ENCODE measurements at regions not wholly inside any gene's neighbourhood (a gene's known extent, or its start where the extent isn't known, plus 50 kb on each side); places are given as distances from the start of the nearest gene placed in this dataset.
A peak's percentile ranks its signal among the peaks of the same experiment; 100 is the strongest.

DNA sequence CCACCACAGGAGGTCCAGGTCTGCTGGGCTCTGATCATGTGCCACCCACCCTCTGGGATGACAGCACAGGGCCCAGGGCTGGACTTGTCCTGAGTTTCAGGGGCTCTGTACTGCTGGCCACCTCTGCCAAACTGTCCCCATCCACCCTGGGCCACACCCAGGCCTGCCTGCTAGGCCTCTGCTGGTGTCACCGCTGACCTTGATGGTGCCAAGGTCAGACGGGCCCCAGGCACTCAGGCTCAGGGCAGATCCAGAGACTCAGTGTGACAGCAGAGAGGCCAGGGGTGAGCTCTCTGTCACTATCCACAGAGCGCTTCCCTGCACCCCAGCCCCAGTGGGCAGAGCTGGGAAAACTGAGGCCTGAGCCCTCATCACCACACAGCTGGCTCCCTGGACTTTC lies 75.6 kb downstream of the RMI2 start:
- DNase-seq (ENCODE audit: low spot score): no peak
- Mint-ChIP-seq H3K4me3 (ENCODE audit: unreplicated experiment) (no peak overlapping the region), H3K27ac (ENCODE audit: unreplicated experiment) (no peak overlapping the region), H3K27me3 (ENCODE audit: unreplicated experiment) (peaks cover 1% of the 10 kb centered on the region), H3K4me1 (ENCODE audit: unreplicated experiment) (peaks cover 12% of the 10 kb centered on the region), H3K36me3 (ENCODE audit: low read depth, unreplicated experiment) (no peaks in the 10 kb centered on the region), H3K9me3 (ENCODE audit: unreplicated experiment) (no peaks in the 10 kb centered on the region)
- TF ChIP-seq, protein P1, sequence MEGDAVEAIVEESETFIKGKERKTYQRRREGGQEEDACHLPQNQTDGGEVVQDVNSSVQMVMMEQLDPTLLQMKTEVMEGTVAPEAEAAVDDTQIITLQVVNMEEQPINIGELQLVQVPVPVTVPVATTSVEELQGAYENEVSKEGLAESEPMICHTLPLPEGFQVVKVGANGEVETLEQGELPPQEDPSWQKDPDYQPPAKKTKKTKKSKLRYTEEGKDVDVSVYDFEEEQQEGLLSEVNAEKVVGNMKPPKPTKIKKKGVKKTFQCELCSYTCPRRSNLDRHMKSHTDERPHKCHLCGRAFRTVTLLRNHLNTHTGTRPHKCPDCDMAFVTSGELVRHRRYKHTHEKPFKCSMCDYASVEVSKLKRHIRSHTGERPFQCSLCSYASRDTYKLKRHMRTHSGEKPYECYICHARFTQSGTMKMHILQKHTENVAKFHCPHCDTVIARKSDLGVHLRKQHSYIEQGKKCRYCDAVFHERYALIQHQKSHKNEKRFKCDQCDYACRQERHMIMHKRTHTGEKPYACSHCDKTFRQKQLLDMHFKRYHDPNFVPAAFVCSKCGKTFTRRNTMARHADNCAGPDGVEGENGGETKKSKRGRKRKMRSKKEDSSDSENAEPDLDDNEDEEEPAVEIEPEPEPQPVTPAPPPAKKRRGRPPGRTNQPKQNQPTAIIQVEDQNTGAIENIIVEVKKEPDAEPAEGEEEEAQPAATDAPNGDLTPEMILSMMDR (IDR thresholded peaks at IDR 0.05; ENCODE audit: unreplicated experiment): no peak

DNA sequence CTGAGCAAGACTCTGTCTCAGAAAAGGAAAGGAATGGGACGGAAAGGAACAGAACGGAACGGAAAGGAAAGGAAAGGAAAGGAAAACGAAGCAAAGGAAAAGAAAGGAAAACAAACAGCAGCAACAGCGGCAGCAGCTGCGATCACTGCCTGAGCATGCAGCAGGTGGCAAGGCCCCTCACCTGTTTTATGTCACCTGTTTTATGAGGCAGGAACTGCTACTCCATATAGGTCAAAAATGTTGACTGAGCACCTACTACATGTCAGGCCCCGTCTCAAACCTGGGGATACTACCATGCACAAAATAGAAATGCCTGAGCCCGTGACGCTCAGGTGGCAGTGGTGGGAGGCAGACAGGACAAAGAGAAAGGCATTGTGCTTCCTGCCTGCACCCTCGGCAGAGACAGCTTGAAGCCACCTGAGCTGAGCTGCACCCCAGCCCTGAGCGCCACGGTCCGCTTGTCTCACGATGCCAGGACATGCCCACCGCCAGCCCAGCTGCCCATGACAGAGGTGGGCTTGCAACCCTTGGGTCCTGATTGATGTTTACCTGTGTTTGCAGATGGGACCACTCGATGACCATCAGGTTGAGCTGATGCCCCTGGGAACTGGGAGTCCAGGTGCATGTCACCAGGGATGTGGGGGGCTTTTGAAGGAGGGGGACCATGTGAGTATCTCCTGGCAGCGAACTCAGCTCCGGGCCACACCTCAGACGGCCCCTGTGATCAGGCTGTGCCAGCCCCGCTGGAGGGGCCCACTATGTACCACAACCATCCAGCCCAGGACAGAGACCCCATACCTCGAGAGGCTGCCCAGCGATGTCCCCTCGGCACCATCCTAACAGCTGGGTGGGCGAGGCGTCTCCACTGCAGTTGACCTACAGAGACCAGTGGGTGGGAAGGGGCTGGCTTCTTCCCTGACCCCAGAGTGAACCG lies 77.4 kb downstream of the RMI2 start:
- Mint-ChIP-seq H3K4me1 (ENCODE audit: unreplicated experiment) (peaks cover 12% of the 10 kb centered on the region), H3K4me3 (ENCODE audit: unreplicated experiment) (peak overlapping the region; percentile 37), H3K27me3 (ENCODE audit: unreplicated experiment) (peaks cover 1% of the 10 kb centered on the region), H3K9me3 (ENCODE audit: unreplicated experiment) (no peaks in the 10 kb centered on the region), H3K36me3 (ENCODE audit: low read depth, unreplicated experiment) (no peaks in the 10 kb centered on the region), H3K27ac (ENCODE audit: unreplicated experiment) (no peak overlapping the region)
- no peak for DNase-seq (ENCODE audit: low spot score)
- TF ChIP-seq, protein P1 (IDR thresholded peaks at IDR 0.05; ENCODE audit: unreplicated experiment): no peak

DNA sequence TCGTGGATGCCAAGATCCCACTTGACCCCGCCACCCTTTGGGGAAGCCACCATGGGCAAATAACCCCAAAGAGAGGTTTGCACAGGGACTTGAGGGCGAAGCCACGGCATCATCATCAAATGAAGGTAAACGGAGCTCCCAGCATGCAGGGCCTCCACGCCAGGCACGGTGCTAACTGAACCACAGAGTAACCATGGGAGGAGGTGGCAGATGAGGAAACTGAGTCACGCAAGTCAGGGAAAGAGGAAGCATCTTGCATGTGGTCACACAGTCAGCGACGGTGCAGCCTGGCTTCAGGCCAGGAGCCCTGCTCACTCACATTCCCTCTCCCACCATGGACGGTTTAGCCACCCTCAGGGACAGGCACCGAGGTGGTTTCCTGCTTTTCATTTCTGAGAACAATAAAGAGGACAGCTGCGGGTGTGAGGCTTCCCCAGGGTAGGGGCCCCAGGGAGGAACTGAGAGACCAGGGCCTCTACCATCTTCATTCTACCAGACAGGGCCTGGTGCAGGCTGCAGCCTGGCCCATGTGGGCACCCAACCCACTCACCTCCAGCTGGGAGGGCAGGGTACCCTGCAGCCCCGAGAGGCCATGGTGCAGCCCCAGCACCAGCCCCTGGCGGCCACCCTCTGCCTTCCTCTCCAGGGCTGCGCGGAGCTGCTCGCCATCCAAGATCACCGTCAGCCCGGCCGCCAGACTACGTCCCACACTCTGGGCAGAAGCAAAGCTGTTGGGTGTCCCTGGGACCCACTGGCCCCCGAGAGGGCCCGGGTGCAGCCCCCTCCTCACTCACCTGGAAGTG lies 78.3 kb downstream of the RMI2 start:
- TF ChIP-seq, protein P1 (IDR thresholded peaks at IDR 0.05; ENCODE audit: unreplicated experiment): no peak
- H3K36me3 Mint-ChIP-seq (ENCODE audit: low read depth, unreplicated experiment): no peaks in the 10 kb centered on the region
- peaks cover 1% of the 10 kb centered on the region for H3K27me3 Mint-ChIP-seq (ENCODE audit: unreplicated experiment)
- no peak for DNase-seq (ENCODE audit: low spot score)
- H3K27ac Mint-ChIP-seq (ENCODE audit: unreplicated experiment): no peak overlapping the region
- no peaks in the 10 kb centered on the region for H3K9me3 Mint-ChIP-seq (ENCODE audit: unreplicated experiment)
- H3K4me1 Mint-ChIP-seq (ENCODE audit: unreplicated experiment): peaks cover 12% of the 10 kb centered on the region
- no peak overlapping the region for H3K4me3 Mint-ChIP-seq (ENCODE audit: unreplicated experiment)

DNA sequence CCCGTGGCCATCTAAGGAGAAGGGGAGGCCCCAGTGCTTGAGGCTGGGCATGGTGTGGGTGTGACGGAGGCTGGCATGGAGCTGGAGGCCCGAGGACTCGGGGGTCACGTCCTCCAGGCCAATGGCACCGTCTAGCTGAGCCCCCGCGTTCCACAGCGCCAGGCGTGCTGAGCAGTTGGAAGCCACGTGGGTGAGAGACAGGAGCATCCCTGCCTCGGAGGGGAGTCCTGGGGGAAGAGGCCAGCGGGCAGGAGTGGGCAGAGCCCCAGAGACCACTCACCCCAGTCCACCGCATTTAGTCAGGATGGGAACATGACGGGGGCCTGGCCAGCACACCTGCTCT lies 78.8 kb downstream of the RMI2 start:
- Mint-ChIP-seq H3K27me3 (ENCODE audit: unreplicated experiment) (peaks cover 1% of the 10 kb centered on the region), H3K27ac (ENCODE audit: unreplicated experiment) (no peak overlapping the region), H3K4me3 (ENCODE audit: unreplicated experiment) (no peak overlapping the region), H3K4me1 (ENCODE audit: unreplicated experiment) (peaks cover 12% of the 10 kb centered on the region), H3K9me3 (ENCODE audit: unreplicated experiment) (no peaks in the 10 kb centered on the region), H3K36me3 (ENCODE audit: low read depth, unreplicated experiment) (no peaks in the 10 kb centered on the region)
- no peak for DNase-seq (ENCODE audit: low spot score)
- TF ChIP-seq, protein P1 (IDR thresholded peaks at IDR 0.05; ENCODE audit: unreplicated experiment): no peak

DNA sequence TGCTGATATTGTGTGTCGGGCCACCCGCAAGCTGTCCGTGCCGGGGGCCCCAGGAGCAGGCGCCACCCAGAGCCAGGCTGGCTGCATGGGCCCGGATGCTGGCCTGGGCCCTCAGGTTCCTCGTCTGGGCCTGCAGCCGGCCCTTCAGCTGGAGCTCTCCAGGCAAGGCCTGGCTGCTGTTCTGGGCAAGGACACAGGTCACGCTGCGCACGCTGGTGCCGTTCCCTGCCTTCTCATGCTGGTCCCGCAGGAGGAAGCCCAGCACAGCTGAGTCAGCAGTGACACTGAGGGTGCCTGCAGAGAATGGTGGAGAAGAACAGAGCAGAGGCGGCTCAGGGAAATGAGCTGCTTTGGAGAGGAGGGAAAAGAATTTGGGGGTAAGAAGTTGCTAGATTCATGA lies 79.9 kb downstream of the RMI2 start:
- H3K27ac Mint-ChIP-seq (ENCODE audit: unreplicated experiment): no peak overlapping the region
- peaks cover 1% of the 10 kb centered on the region for H3K27me3 Mint-ChIP-seq (ENCODE audit: unreplicated experiment)
- peaks cover 12% of the 10 kb centered on the region for H3K4me1 Mint-ChIP-seq (ENCODE audit: unreplicated experiment)
- no peaks in the 10 kb centered on the region for H3K36me3 Mint-ChIP-seq (ENCODE audit: low read depth, unreplicated experiment)
- no peak for DNase-seq (ENCODE audit: low spot score)
- no peaks in the 10 kb centered on the region for H3K9me3 Mint-ChIP-seq (ENCODE audit: unreplicated experiment)
- TF ChIP-seq, protein P1 (IDR thresholded peaks at IDR 0.05; ENCODE audit: unreplicated experiment): no peak
- H3K4me3 Mint-ChIP-seq (ENCODE audit: unreplicated experiment): no peak overlapping the region
